ENCODE measurements at regions not wholly inside any gene's neighbourhood (a gene's known extent, or its start where the extent isn't known, plus 50 kb on each side); places are given as distances from the start of the nearest gene placed in this dataset.

DNA sequence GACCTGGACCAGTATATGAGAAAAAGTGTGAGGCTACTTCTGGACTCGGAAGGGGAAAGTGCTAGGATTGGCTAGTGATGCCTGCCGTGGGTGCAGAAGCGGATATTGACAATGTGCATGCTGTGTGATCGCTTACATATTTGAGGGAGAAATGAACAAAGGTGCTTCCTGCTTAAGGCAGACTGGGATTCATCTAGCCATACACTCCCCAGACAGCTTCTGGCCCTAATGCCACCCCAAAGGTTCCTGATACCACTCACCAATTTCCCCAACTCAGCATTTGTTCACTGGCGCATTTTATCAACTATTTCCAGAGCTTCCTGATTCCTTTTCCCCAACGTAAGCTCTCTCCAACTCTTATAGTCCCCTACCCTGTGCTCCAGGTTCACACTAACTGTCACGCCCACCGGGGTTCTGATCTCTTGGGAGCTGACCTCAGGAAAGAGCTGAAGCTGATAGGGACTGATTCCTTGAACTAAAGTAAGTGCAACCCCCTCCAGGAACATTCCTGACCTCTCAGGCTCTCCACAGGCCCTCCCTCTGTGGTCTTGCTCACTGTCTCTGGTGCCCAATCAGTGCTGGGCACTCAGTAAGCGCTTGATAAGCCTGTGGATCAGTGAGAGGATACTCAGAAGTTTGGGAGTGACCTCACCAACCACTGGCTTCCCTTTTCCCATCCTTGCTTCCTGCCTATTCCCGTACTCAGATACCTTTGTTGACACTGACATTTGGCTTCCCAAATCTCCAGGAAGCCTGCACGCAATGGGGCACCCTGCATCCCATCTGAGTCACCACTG lies 73.3 kb downstream of the MRPL14 start (continued):
- TF ChIP-seq PHF21A (CRISPR knock-in tag; IDR thresholded peaks at IDR 0.05) (0 out of 2 replicates have a peak, but pooled peaks have one; percentile 12), ELF3 (CRISPR knock-in tag; IDR thresholded peaks at IDR 0.05) (peak; percentile 83), GABPB1 (CRISPR knock-in tag; IDR thresholded peaks at IDR 0.05) (0 out of 2 replicates have a peak, but pooled peaks have one; percentile 12), ZNF782 (CRISPR knock-in tag; IDR thresholded peaks at IDR 0.05; ENCODE audit: borderline replicate concordance) (no peak)
- TF ChIP-seq, protein P1, sequence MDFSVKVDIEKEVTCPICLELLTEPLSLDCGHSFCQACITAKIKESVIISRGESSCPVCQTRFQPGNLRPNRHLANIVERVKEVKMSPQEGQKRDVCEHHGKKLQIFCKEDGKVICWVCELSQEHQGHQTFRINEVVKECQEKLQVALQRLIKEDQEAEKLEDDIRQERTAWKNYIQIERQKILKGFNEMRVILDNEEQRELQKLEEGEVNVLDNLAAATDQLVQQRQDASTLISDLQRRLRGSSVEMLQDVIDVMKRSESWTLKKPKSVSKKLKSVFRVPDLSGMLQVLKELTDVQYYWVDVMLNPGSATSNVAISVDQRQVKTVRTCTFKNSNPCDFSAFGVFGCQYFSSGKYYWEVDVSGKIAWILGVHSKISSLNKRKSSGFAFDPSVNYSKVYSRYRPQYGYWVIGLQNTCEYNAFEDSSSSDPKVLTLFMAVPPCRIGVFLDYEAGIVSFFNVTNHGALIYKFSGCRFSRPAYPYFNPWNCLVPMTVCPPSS (IDR thresholded peaks at IDR 0.05), result no peak
- TF ChIP-seq, protein P2, sequence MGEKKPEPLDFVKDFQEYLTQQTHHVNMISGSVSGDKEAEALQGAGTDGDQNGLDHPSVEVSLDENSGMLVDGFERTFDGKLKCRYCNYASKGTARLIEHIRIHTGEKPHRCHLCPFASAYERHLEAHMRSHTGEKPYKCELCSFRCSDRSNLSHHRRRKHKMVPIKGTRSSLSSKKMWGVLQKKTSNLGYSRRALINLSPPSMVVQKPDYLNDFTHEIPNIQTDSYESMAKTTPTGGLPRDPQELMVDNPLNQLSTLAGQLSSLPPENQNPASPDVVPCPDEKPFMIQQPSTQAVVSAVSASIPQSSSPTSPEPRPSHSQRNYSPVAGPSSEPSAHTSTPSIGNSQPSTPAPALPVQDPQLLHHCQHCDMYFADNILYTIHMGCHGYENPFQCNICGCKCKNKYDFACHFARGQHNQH (CRISPR knock-in tag; IDR thresholded peaks at IDR 0.05), result no peak
- TF ChIP-seq, protein P3, sequence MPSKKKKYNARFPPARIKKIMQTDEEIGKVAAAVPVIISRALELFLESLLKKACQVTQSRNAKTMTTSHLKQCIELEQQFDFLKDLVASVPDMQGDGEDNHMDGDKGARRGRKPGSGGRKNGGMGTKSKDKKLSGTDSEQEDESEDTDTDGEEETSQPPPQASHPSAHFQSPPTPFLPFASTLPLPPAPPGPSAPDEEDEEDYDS (CRISPR knock-in tag; IDR thresholded peaks at IDR 0.05), result peak; percentile 44; the same call in 1 of the 2 replicates
- TF ChIP-seq, protein P4, sequence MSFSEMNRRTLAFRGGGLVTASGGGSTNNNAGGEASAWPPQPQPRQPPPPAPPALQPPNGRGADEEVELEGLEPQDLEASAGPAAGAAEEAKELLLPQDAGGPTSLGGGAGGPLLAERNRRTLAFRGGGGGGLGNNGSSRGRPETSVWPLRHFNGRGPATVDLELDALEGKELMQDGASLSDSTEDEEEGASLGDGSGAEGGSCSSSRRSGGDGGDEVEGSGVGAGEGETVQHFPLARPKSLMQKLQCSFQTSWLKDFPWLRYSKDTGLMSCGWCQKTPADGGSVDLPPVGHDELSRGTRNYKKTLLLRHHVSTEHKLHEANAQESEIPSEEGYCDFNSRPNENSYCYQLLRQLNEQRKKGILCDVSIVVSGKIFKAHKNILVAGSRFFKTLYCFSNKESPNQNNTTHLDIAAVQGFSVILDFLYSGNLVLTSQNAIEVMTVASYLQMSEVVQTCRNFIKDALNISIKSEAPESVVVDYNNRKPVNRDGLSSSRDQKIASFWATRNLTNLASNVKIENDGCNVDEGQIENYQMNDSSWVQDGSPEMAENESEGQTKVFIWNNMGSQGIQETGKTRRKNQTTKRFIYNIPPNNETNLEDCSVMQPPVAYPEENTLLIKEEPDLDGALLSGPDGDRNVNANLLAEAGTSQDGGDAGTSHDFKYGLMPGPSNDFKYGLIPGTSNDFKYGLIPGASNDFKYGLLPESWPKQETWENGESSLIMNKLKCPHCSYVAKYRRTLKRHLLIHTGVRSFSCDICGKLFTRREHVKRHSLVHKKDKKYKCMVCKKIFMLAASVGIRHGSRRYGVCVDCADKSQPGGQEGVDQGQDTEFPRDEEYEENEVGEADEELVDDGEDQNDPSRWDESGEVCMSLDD (CRISPR knock-in tag; IDR thresholded peaks at IDR 0.05; ENCODE audit: borderline replicate concordance), result no peak
